Caco-2 (cell line): ENCODE measurements at regions not wholly inside any gene's neighbourhood (a gene's known extent, or its start where the extent isn't known, plus 50 kb on each side); places are given as distances from the start of the nearest gene placed in this dataset.

Source experiments
- BruUV-seq: library from RNA; stranded (reverse); fragments of 400-500 nt; replicated peaks from 2 replicates; lab custom pipeline; 2021; lab: Mats Ljungman, UMichigan
- CTCF ChIA-PET: fragments of 300-600 bp; sonication (Branson Sonifier 250); formaldehyde crosslinking; loops from one replicate; lab custom pipeline; 2022; ENCODE audit warnings: antibody characterized with exemption; lab: Charles Lee
- POLR2A ChIA-PET: fragments of 300-600 bp; sonication (Branson Sonifier 250); formaldehyde crosslinking; loops from one replicate; lab custom pipeline; 2022; ENCODE audit warnings: antibody characterized with exemption; lab: Charles Lee
- DNase-seq, 2 experiments: peaks; one replicate each; pipeline versions ENCODE4 v3.0.0 to v3.0.0-alpha.2; 2020 to 2022
- H3K27me3 ChIP-seq: replicated peaks from 2 replicates; pipeline ENCODE4 v1.6.0; 2011; ENCODE audit warnings: low read length; ENCODE audit not compliant: control insufficient read depth, insufficient read depth
- H3K36me3 ChIP-seq: 2 replicates; pipeline ENCODE4 v1.5.1; 2011; ENCODE audit warnings: low read length; ENCODE audit not compliant: control insufficient read depth, insufficient read depth
- H3K4me1 ChIP-seq: fragments of 250-450 bp; sonication (Bioruptor Pico); 2 replicates; pipeline ENCODE4 v1.5.1; 2020; ENCODE audit warnings: mild to moderate bottlenecking
- H3K4me3 ChIP-seq: 2 replicates; pipeline ENCODE4 v1.5.1; 2011; ENCODE audit warnings: low read depth, mild to moderate bottlenecking, control low read depth, low read length
- H3K9me3 ChIP-seq: fragments of 250-450 bp; sonication (Bioruptor Pico); 2 replicates; pipeline ENCODE4 v1.5.1; 2020; ENCODE audit warnings: mild to moderate bottlenecking, moderate library complexity
- H3K27ac Mint-ChIP-seq: one replicate; pipeline ENCODE4 v1.8.0; 2022; ENCODE audit warnings: mixed read lengths; ENCODE audit not compliant: unreplicated experiment
- H3K27me3 Mint-ChIP-seq: one replicate; pipeline ENCODE4 v1.8.0; 2022; ENCODE audit warnings: mixed read lengths; ENCODE audit not compliant: insufficient read depth, unreplicated experiment
- H3K36me3 Mint-ChIP-seq: one replicate; pipeline ENCODE4 v1.8.0; 2022; ENCODE audit warnings: mild to moderate bottlenecking, mixed read lengths; ENCODE audit not compliant: insufficient read depth, unreplicated experiment
- H3K4me1 Mint-ChIP-seq: one replicate; pipeline ENCODE4 v1.8.0; 2022; ENCODE audit warnings: low read depth, mixed read lengths; ENCODE audit not compliant: unreplicated experiment
- H3K4me3 Mint-ChIP-seq: one replicate; pipeline ENCODE4 v1.8.0; 2022; ENCODE audit warnings: mild to moderate bottlenecking, moderate library complexity, mixed read lengths; ENCODE audit not compliant: unreplicated experiment
- H3K9me3 Mint-ChIP-seq: one replicate; pipeline ENCODE4 v1.8.0; 2022; ENCODE audit warnings: mixed read lengths; ENCODE audit not compliant: unreplicated experiment
- CTCF ChIP-seq, 2 experiments: fragments of 200-600 bp in 1 of 2; IDR thresholded peaks; 1 replicate in 1 of 2; 2 replicates in 1 of 2; pipeline versions ENCODE4 v1.5.1 to v1.8.0; 2011 to 2022; ENCODE audit warnings: antibody characterized with exemption in 1 of 2, control low read depth in 1 of 2, inconsistent platforms in 1 of 2, low read depth in 1 of 2, low read length in 1 of 2, mild to moderate bottlenecking in 1 of 2, moderate library complexity in 1 of 2; ENCODE audit not compliant: insufficient read depth in 1 of 2, severe bottlenecking in 1 of 2, unreplicated experiment in 1 of 2
- intact Hi-C: fragments of 100-400 bp; cut with micrococcal nuclease; formaldehyde crosslinking; loops from one replicate; pipeline ENCODE4 v1.10.0; 2022; ENCODE audit not compliant: unreplicated experiment

- no peaks in the 10 kb centered on the region for H3K27me3 Mint-ChIP-seq
- POLR2A ChIA-PET, result no interaction called here
- H3K27ac Mint-ChIP-seq, result no peak overlapping the region
- Histone ChIP-seq H3K9me3 (peaks cover 7% of the 10 kb centered on the region; the same call in 1 of the 2 replicates), H3K4me3 (no peak overlapping the region), H3K4me1 (peaks cover 16% of the 10 kb centered on the region), H3K27me3 (no peaks in the 10 kb centered on the region), H3K36me3 (no peaks in the 10 kb centered on the region)
- CTCF ChIA-PET, result no interaction called here
- H3K9me3 Mint-ChIP-seq, result peaks cover 10% of the 10 kb centered on the region
- peaks cover 26% of the 10 kb centered on the region for H3K4me1 Mint-ChIP-seq
- H3K4me3 Mint-ChIP-seq, result no peak overlapping the region
- no TSS peak for BruUV-seq
- H3K36me3 Mint-ChIP-seq, result no peaks in the 10 kb centered on the region
- no peak for DNase-seq
- no peak for TF ChIP-seq CTCF (IDR thresholded peaks at IDR 0.05; ENCODE audit: insufficient read depth in 1 of 2, low read depth in 1 of 2, low read length in 1 of 2, severe bottlenecking in 1 of 2, unreplicated experiment in 1 of 2)
- intact Hi-C loops, result loop anchor here (10.0 kb wide), 2 partner anchors 524 to 644 kb away; no protein-coding TSS in a partner anchor
Measured at GRCh38 chr16:54418903-54419302, 132.3 kb upstream of the IRX3 start.

- Histone ChIP-seq H3K4me3 (no peak overlapping the region), H3K27me3 (no peaks in the 10 kb centered on the region), H3K9me3 (peaks cover 7% of the 10 kb centered on the region; the same call in 1 of the 2 replicates), H3K36me3 (no peaks in the 10 kb centered on the region), H3K4me1 (peaks cover 14% of the 10 kb centered on the region)
- no peak for DNase-seq
- no peaks in the 10 kb centered on the region for H3K27me3 Mint-ChIP-seq
- no peak for TF ChIP-seq CTCF (IDR thresholded peaks at IDR 0.05; ENCODE audit: insufficient read depth in 1 of 2, low read depth in 1 of 2, low read length in 1 of 2, severe bottlenecking in 1 of 2, unreplicated experiment in 1 of 2)
- H3K9me3 Mint-ChIP-seq, result peaks cover 10% of the 10 kb centered on the region
- CTCF ChIA-PET, result no interaction called here
- POLR2A ChIA-PET, result no interaction called here
- no peak overlapping the region for H3K27ac Mint-ChIP-seq
- H3K4me1 Mint-ChIP-seq, result peaks cover 23% of the 10 kb centered on the region
- no peaks in the 10 kb centered on the region for H3K36me3 Mint-ChIP-seq
- H3K4me3 Mint-ChIP-seq, result no peak overlapping the region
- intact Hi-C loops, result loop anchor here (10.0 kb wide), 2 partner anchors 523 to 643 kb away; no protein-coding TSS in a partner anchor
- BruUV-seq, result no TSS peak
Measured at GRCh38 chr16:54417384-54417783, 130.8 kb upstream of the IRX3 start.

GRCh38 chr16:54414671-54415070, 128.1 kb upstream of the IRX3 start:
- BruUV-seq, result no TSS peak
- Histone ChIP-seq H3K27me3 (no peaks in the 10 kb centered on the region), H3K9me3 (peaks cover 7% of the 10 kb centered on the region; the same call in 1 of the 2 replicates), H3K4me3 (no peak overlapping the region), H3K4me1 (peaks cover 14% of the 10 kb centered on the region), H3K36me3 (no peaks in the 10 kb centered on the region)
- H3K4me3 Mint-ChIP-seq, result no peak overlapping the region
- TF ChIP-seq CTCF (IDR thresholded peaks at IDR 0.05; ENCODE audit: insufficient read depth in 1 of 2, low read depth in 1 of 2, low read length in 1 of 2, severe bottlenecking in 1 of 2, unreplicated experiment in 1 of 2), result no peak
- H3K27ac Mint-ChIP-seq, result no peak overlapping the region
- ChIA-PET POLR2A (no interaction called here), CTCF (no interaction called here)
- H3K27me3 Mint-ChIP-seq, result no peaks in the 10 kb centered on the region
- H3K9me3 Mint-ChIP-seq, result peaks cover 10% of the 10 kb centered on the region
- H3K4me1 Mint-ChIP-seq, result peaks cover 20% of the 10 kb centered on the region
- intact Hi-C loops, result loop anchor here (10.0 kb wide), 2 partner anchors 520 to 640 kb away; no protein-coding TSS in a partner anchor
- no peak for DNase-seq
- no peaks in the 10 kb centered on the region for H3K36me3 Mint-ChIP-seq
